ENCODE measurements at regions not wholly inside any gene's neighbourhood (a gene's known extent, or its start where the extent isn't known, plus 50 kb on each side); places are given as distances from the start of the nearest gene placed in this dataset.

- no peak for TF ChIP-seq CTCF (conservative IDR thresholded peaks at IDR 0.05)
- no peak for TF ChIP-seq EZH2 (IDR thresholded peaks at IDR 0.05; ENCODE audit: low read depth)
These were observed 97.1 kb upstream of the FAM98A start for GRCh38 chr2:33696234-33696633.

Data from PC-9 (cell line).